Cardiac fibroblast (primary cell): ENCODE measurements at regions not wholly inside any gene's neighbourhood (a gene's known extent, or its start where the extent isn't known, plus 50 kb on each side); places are given as distances from the start of the nearest gene placed in this dataset.

Source experiments
- DNase-seq, 2 donors: peaks; one replicate each; pipeline versions ENCODE4 v3.0.0 to v3.0.0-alpha.2; 2010; ENCODE audit warnings: low read depth in 2 of 2
- H3K4me3 ChIP-seq, 2 donors: replicated peaks in 1 of 2; 1 replicate in 1 of 2; 2 replicates in 1 of 2; pipeline ENCODE4 v1.5.1; 2011; ENCODE audit warnings: low read depth in 2 of 2, low read length in 2 of 2, mild to moderate bottlenecking in 2 of 2, moderate library complexity in 1 of 2
- CTCF ChIP-seq: IDR thresholded peaks from one replicate; pipeline ENCODE4 v1.5.1; 2011; ENCODE audit warnings: low read depth, mild to moderate bottlenecking, low read length, inconsistent platforms

- TF ChIP-seq CTCF = no peak
- DNase-seq = no peak
- no peak overlapping the region for H3K4me3 ChIP-seq
These were observed 129.0 kb upstream of the REG3G start for GRCh38 chr2:78896536-78896935.

GRCh38 chr2:78907089-78907488 is 118.4 kb upstream of the REG3G start:
- no peak overlapping the region for H3K4me3 ChIP-seq
- DNase-seq = no peak
- no peak for TF ChIP-seq CTCF

DNA sequence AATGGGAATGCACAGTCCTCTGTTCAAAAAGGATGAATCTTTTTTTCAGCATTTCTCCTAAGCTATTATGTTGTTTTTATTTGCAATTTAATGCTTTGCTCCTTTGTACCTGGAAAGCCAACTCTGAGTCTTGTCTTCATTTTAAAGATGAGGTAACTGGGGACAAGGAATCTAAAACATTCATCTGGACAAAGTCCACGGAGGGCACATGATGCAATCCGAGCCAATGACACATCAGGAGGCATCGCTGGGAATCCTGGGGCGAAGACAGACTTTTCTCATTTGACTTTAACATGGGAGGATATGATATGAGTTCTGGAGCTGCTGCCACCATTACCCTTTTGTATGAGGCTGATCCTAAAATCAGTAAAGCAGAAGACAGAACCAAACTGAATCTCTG is 116.5 kb upstream of the REG3G start:
- TF ChIP-seq CTCF = no peak
- no peak for DNase-seq

DNA sequence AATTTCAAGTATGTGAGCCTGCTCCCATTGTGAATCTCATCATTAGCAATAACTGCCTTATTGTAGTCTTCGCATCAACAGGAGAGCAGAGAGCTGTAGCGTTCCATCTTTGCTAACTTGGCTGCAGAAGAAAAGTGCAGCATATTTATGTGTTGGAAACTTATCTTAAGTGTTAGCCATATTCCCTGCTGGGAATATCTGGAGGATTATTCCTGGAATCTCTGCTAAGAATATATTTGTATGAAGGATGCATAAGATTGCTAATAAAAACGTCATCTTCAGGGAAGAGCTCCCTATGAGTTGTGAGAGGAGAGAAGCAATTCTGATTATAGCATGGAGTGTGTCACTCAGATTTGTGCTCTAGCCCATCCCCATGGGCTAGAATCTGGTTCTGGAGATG is 115.1 kb upstream of the REG3G start:
- TF ChIP-seq CTCF = no peak
- no peak for DNase-seq

More for the DNA sequence above, 116.5 kb upstream of the REG3G start:
- H3K4me3 ChIP-seq = no peak overlapping the region

DNA sequence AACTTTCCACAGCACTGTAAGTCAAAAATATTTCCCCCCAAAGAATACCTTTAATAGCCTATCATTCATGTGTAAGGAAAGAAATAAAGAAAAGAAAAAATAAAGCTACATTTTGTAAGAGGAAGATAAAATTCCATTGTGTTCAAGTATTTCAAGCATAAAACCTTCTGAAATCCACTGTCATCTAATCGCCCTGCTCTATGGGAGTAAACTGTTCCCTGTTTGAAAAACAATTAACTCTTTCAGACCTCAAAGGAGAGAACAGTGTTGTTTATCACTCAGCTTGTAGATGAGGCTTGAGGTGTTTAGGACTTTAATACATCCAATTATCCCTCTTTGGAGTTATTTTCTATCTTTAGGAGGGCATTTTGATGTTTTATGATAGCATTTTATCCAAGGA is 112.2 kb upstream of the REG3G start:
- H3K4me3 ChIP-seq = no peak overlapping the region
- TF ChIP-seq CTCF = no peak
- no peak for DNase-seq

More for the DNA sequence above, 115.1 kb upstream of the REG3G start:
- H3K4me3 ChIP-seq = no peak overlapping the region

- H3K4me3 ChIP-seq = no peak overlapping the region
- TF ChIP-seq CTCF = no peak
- DNase-seq = no peak
These were observed 100.2 kb upstream of the REG3G start for GRCh38 chr2:78925258-78925657.

DNA sequence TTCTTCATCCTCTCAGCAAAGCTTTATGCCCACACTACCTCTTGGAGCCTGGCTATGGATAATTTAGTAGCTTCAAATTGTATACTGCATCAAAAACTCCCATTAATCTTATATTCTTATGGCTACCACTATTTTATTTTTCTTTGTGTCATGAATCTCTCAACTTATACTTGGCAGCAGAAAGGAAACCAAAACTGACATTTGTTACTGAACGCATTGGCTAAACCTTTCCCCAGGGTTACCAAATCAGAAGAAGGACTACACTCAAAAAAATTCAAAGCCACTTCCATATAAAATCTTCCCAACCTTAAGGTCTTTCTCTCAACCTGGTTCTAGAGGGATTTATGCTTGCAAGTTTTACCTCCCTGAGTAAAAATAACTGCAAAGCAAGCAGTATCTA is 97.0 kb upstream of the REG3G start:
- no peak for TF ChIP-seq CTCF
- DNase-seq = no peak
- H3K4me3 ChIP-seq = no peak overlapping the region
